HepG2 (cell line): ENCODE measurements at regions not wholly inside any gene's neighbourhood (a gene's known extent, or its start where the extent isn't known, plus 50 kb on each side); places are given as distances from the start of the nearest gene placed in this dataset.

ENCODE experiments used
- DMAP1 ChIP-seq: IDR thresholded peaks from 2 replicates; pipeline ENCODE4 v1.6.1; 2016
- DPF2 ChIP-seq: sonication (generic); formaldehyde crosslinking; IDR thresholded peaks from 2 replicates; pipeline ENCODE4 v1.4.0; 2020; ENCODE audit warnings: mild to moderate bottlenecking, low read depth, missing genetic modification reagents, borderline replicate concordance
- E2F5 ChIP-seq: sonication (generic); formaldehyde crosslinking; conservative IDR thresholded peaks from 2 replicates; pipeline ENCODE4 v1.4.0; 2020; ENCODE audit warnings: missing genetic modification reagents
- FOXO1 ChIP-seq: sonication (generic); formaldehyde crosslinking; IDR thresholded peaks from 2 replicates; pipeline ENCODE4 v1.4.0; 2020; ENCODE audit warnings: missing genetic modification reagents
- HDAC2 ChIP-seq: sonication (generic); formaldehyde crosslinking; IDR thresholded peaks from 2 replicates; pipeline ENCODE4 v1.4.0; 2020; ENCODE audit warnings: missing genetic modification reagents
- KDM5B ChIP-seq: sonication (generic); formaldehyde crosslinking; IDR thresholded peaks from 2 replicates; pipeline ENCODE4 v1.4.0; 2020; ENCODE audit warnings: missing genetic modification reagents, mild to moderate bottlenecking, borderline replicate concordance
- MEIS1 ChIP-seq: sonication (generic); formaldehyde crosslinking; IDR thresholded peaks from 2 replicates; pipeline ENCODE4 v1.9.0; 2021; ENCODE audit warnings: mild to moderate bottlenecking, missing genetic modification reagents, moderate library complexity, borderline replicate concordance
- NFATC3 ChIP-seq: sonication (generic); formaldehyde crosslinking; IDR thresholded peaks from 2 replicates; pipeline ENCODE4 v1.5.1; 2020; ENCODE audit warnings: mild to moderate bottlenecking, missing genetic modification reagents
- NFKBIZ ChIP-seq: IDR thresholded peaks from 2 replicates; pipeline ENCODE4 v1.6.1; 2018; ENCODE audit warnings: missing genetic modification reagents, missing compliant biosample characterization
- PCBP1 ChIP-seq: fragments of 200-400 bp; formaldehyde crosslinking; IDR thresholded peaks from 2 replicates; pipeline ENCODE4 v1.6.1; 2017; ENCODE audit warnings: mild to moderate bottlenecking, low read depth, low read length, borderline replicate concordance
- RFX1 ChIP-seq: fragments of 450-650 bp; IDR thresholded peaks from 2 replicates; pipeline ENCODE4 v1.6.1; 2017
- STAT5B ChIP-seq: sonication (generic); formaldehyde crosslinking; IDR thresholded peaks from 2 replicates; pipeline ENCODE4 v1.4.0; 2020; ENCODE audit warnings: missing genetic modification reagents
- ZBTB20 ChIP-seq: sonication (generic); formaldehyde crosslinking; IDR thresholded peaks from 2 replicates; pipeline ENCODE4 v1.8.1; 2023; ENCODE audit warnings: missing genetic modification reagents, low read depth, mild to moderate bottlenecking, borderline replicate concordance
- ZBTB7B ChIP-seq: sonication (generic); formaldehyde crosslinking; IDR thresholded peaks from 2 replicates; pipeline ENCODE4 v1.4.0; 2020; ENCODE audit warnings: missing genetic modification reagents
- ZMAT5 ChIP-seq: sonication (generic); formaldehyde crosslinking; IDR thresholded peaks from 2 replicates; pipeline ENCODE4 v1.5.0; 2020; ENCODE audit warnings: mild to moderate bottlenecking, low read depth, missing genetic modification reagents, borderline replicate concordance
- ZNF230 ChIP-seq: sonication (generic); formaldehyde crosslinking; IDR thresholded peaks from 2 replicates; pipeline ENCODE4 v1.4.0; 2020; ENCODE audit warnings: mild to moderate bottlenecking, missing genetic modification reagents
- ZNF235 ChIP-seq: sonication (generic); formaldehyde crosslinking; IDR thresholded peaks from 2 replicates; pipeline ENCODE4 v1.8.1; 2023; ENCODE audit warnings: mild to moderate bottlenecking, missing genetic modification reagents, borderline replicate concordance
- ZNF460 ChIP-seq: sonication (generic); formaldehyde crosslinking; IDR thresholded peaks from 2 replicates; pipeline ENCODE4 v1.5.1; 2020; ENCODE audit warnings: missing genetic modification reagents, mild to moderate bottlenecking, borderline replicate concordance
- ZNF589 ChIP-seq: sonication (generic); formaldehyde crosslinking; conservative IDR thresholded peaks from 2 replicates; pipeline ENCODE4 v1.8.0; 2022; ENCODE audit warnings: mild to moderate bottlenecking, moderate library complexity, missing genetic modification reagents
- ZNF597 ChIP-seq: sonication (generic); formaldehyde crosslinking; IDR thresholded peaks from 2 replicates; pipeline ENCODE4 v1.5.0; 2020; ENCODE audit warnings: missing genetic modification reagents
- ZNF605 ChIP-seq: sonication (generic); formaldehyde crosslinking; IDR thresholded peaks from 2 replicates; pipeline ENCODE4 v1.8.0; 2022; ENCODE audit warnings: mild to moderate bottlenecking, missing genetic modification reagents
- ZNF83 ChIP-seq: sonication (generic); formaldehyde crosslinking; IDR thresholded peaks from 2 replicates; pipeline ENCODE4 v1.4.0; 2020; ENCODE audit warnings: missing genetic modification reagents, mild to moderate bottlenecking, borderline replicate concordance
- TF ChIP-seq, protein P1 (sequence below): sonication (generic); formaldehyde crosslinking; IDR thresholded peaks from 2 replicates; pipeline ENCODE4 v1.5.0; 2020; ENCODE audit warnings: mild to moderate bottlenecking, missing genetic modification reagents
- TF ChIP-seq, protein P2 (sequence below): sonication (generic); formaldehyde crosslinking; IDR thresholded peaks from 2 replicates; pipeline ENCODE4 v1.4.0; 2020; ENCODE audit warnings: missing genetic modification reagents, borderline replicate concordance

GRCh38 chr3:13262493-13263211 lies 157.5 kb downstream of the NUP210 start (continued):
- TF ChIP-seq STAT5B (CRISPR knock-in tag) = peak; percentile 33; the same call in 1 of the 2 replicates
- 0 out of 2 replicates have a peak, but pooled peaks have one; percentile 22 for TF ChIP-seq E2F5 (CRISPR knock-in tag)
- peak; percentile 94; the same call in 1 of the 2 replicates for TF ChIP-seq ZBTB20
- TF ChIP-seq ZMAT5 = no peak
- TF ChIP-seq NFKBIZ (CRISPR knock-in tag) = peak; percentile 93
- TF ChIP-seq HDAC2 (CRISPR knock-in tag) = peak; percentile 99
- TF ChIP-seq FOXO1 = peak; percentile 90; the same call in 1 of the 2 replicates
- peak; percentile 98 for TF ChIP-seq DPF2 (CRISPR knock-in tag)
- TF ChIP-seq, protein P1, sequence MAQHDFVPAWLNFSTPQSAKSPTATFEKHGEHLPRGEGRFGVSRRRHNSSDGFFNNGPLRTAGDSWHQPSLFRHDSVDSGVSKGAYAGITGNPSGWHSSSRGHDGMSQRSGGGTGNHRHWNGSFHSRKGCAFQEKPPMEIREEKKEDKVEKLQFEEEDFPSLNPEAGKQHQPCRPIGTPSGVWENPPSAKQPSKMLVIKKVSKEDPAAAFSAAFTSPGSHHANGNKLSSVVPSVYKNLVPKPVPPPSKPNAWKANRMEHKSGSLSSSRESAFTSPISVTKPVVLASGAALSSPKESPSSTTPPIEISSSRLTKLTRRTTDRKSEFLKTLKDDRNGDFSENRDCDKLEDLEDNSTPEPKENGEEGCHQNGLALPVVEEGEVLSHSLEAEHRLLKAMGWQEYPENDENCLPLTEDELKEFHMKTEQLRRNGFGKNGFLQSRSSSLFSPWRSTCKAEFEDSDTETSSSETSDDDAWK (CRISPR knock-in tag) = no peak
- TF ChIP-seq ZNF460 (CRISPR knock-in tag) = peak; percentile 57; the same call in 1 of the 2 replicates
- peak; percentile 4; the same call in 1 of the 2 replicates for TF ChIP-seq KDM5B (CRISPR knock-in tag)
- peak; percentile 81; the same call in 1 of the 2 replicates for TF ChIP-seq ZBTB7B (CRISPR knock-in tag)
- TF ChIP-seq DMAP1 = peak; percentile 91
- peak; percentile 96 for TF ChIP-seq ZNF605 (CRISPR knock-in tag)
- TF ChIP-seq ZNF83 = no peak
- no peak for TF ChIP-seq ZNF235 (CRISPR knock-in tag)
- TF ChIP-seq, protein P2, sequence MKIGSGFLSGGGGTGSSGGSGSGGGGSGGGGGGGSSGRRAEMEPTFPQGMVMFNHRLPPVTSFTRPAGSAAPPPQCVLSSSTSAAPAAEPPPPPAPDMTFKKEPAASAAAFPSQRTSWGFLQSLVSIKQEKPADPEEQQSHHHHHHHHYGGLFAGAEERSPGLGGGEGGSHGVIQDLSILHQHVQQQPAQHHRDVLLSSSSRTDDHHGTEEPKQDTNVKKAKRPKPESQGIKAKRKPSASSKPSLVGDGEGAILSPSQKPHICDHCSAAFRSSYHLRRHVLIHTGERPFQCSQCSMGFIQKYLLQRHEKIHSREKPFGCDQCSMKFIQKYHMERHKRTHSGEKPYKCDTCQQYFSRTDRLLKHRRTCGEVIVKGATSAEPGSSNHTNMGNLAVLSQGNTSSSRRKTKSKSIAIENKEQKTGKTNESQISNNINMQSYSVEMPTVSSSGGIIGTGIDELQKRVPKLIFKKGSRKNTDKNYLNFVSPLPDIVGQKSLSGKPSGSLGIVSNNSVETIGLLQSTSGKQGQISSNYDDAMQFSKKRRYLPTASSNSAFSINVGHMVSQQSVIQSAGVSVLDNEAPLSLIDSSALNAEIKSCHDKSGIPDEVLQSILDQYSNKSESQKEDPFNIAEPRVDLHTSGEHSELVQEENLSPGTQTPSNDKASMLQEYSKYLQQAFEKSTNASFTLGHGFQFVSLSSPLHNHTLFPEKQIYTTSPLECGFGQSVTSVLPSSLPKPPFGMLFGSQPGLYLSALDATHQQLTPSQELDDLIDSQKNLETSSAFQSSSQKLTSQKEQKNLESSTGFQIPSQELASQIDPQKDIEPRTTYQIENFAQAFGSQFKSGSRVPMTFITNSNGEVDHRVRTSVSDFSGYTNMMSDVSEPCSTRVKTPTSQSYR (CRISPR knock-in tag) = peak; percentile 99
- TF ChIP-seq ZNF589 = peak; percentile 94
- TF ChIP-seq NFATC3 (CRISPR knock-in tag) = no peak
- no peak for TF ChIP-seq ZNF597 (CRISPR knock-in tag)
- 0 out of 2 replicates have a peak, but pooled peaks have one; percentile 22 for TF ChIP-seq PCBP1
- TF ChIP-seq MEIS1 (CRISPR knock-in tag) = peak; percentile 90; the same call in 1 of the 2 replicates
- no peak for TF ChIP-seq RFX1
- peak; percentile 67; the same call in 1 of the 2 replicates for TF ChIP-seq ZNF230 (CRISPR knock-in tag)
